CD14-positive monocyte (primary cell): ENCODE measurements at regions not wholly inside any gene's neighbourhood (a gene's known extent, or its start where the extent isn't known, plus 50 kb on each side); places are given as distances from the start of the nearest gene placed in this dataset.

Experiments
- DNase-seq, 3 donors: peaks; one replicate each; pipeline ENCODE4 v3.0.0-alpha.2; 2011 to 2022
- H2AFZ ChIP-seq: 2 replicates; pipeline ENCODE4 v1.6.0; 2012; ENCODE audit warnings: mild to moderate bottlenecking, low read depth, low read length, inconsistent platforms; ENCODE audit not compliant: insufficient read depth, poor library complexity, severe bottlenecking
- H3K27ac ChIP-seq, 2 donors: 1 replicate in 1 of 2; 2 replicates in 1 of 2; pipeline ENCODE4 v1.5.1; 2012 to 2013; ENCODE audit warnings: low read length in 2 of 2, control low read depth in 1 of 2, inconsistent platforms in 1 of 2, low read depth in 1 of 2, mild to moderate bottlenecking in 1 of 2
- H3K27me3 ChIP-seq, 2 donors: one replicate each; pipeline versions ENCODE4 v1.6.0 to v1.6.1; 2011 to 2013; ENCODE audit warnings: low read length in 2 of 2; ENCODE audit not compliant: control insufficient read depth in 2 of 2, insufficient read depth in 2 of 2
- H3K36me3 ChIP-seq, 2 donors: replicated peaks in 1 of 2; 1 replicate in 1 of 2; 2 replicates in 1 of 2; pipeline versions ENCODE4 v1.5.1 to v1.6.1; 2012 to 2013; ENCODE audit warnings: low read length in 2 of 2, control low read depth in 1 of 2, inconsistent platforms in 1 of 2, mild to moderate bottlenecking in 1 of 2; ENCODE audit not compliant: insufficient read depth in 2 of 2, control insufficient read depth in 1 of 2
- H3K4me1 ChIP-seq, 2 donors: 1 replicate in 1 of 2; 2 replicates in 1 of 2; pipeline versions ENCODE4 v1.5.1 to v1.6.1; 2012 to 2013; ENCODE audit warnings: low read length in 2 of 2, control low read depth in 1 of 2, inconsistent platforms in 1 of 2, mild to moderate bottlenecking in 1 of 2, moderate library complexity in 1 of 2; ENCODE audit not compliant: insufficient read depth in 2 of 2, control insufficient read depth in 1 of 2
- H3K4me2 ChIP-seq: replicated peaks from 2 replicates; pipeline ENCODE3; 2012; ENCODE audit warnings: low read length, moderate library complexity, mild to moderate bottlenecking; ENCODE audit not compliant: poor library complexity, severe bottlenecking; ENCODE audit errors: extremely low read depth
- H3K4me3 ChIP-seq, 3 experiments: fragments of 200-600 bp in 1 of 3; sonication (generic) in 1 of 3; replicated peaks in 1 of 3; 1 replicate in 2 of 3; 2 replicates in 1 of 3; pipeline ENCODE4 v1.5.1; 2011 to 2013; ENCODE audit warnings: low read length in 3 of 3, mild to moderate bottlenecking in 3 of 3, control low read depth in 2 of 3, low read depth in 2 of 3, inconsistent platforms in 1 of 3, moderate library complexity in 1 of 3
- H3K79me2 ChIP-seq: 2 replicates; pipeline ENCODE4 v1.6.0; 2012; ENCODE audit warnings: mild to moderate bottlenecking, control low read depth, inconsistent platforms, low read length, moderate library complexity; ENCODE audit not compliant: insufficient read depth
- H3K9ac ChIP-seq: 2 replicates; pipeline ENCODE4 v1.6.0; 2017; ENCODE audit warnings: low read length, mild to moderate bottlenecking; ENCODE audit not compliant: insufficient read depth, poor library complexity, severe bottlenecking
- H3K9me3 ChIP-seq, 2 donors: replicated peaks in 1 of 2; 1 replicate in 1 of 2; 2 replicates in 1 of 2; pipeline versions ENCODE4 v1.5.1 to v1.6.1; 2012 to 2013; ENCODE audit warnings: low read length in 2 of 2, control low read depth in 1 of 2; ENCODE audit not compliant: control insufficient read depth in 1 of 2, insufficient read depth in 1 of 2
- H4K20me1 ChIP-seq: 2 replicates; pipeline ENCODE4 v1.6.0; 2012; ENCODE audit warnings: mild to moderate bottlenecking, low read length, control low read depth, moderate library complexity; ENCODE audit not compliant: insufficient read depth
- H3K27ac Mint-ChIP-seq, 7 donors: one replicate each; pipeline ENCODE4 v1.8.0; 2020; ENCODE audit warnings: mild to moderate bottlenecking in 7 of 7, mixed read lengths in 7 of 7, moderate library complexity in 6 of 7, inconsistent platforms in 2 of 7
- H3K27me3 Mint-ChIP-seq, 3 donors: one replicate each; pipeline ENCODE4 v1.8.0; 2021 to 2022; ENCODE audit warnings: low read depth in 3 of 3, mild to moderate bottlenecking in 3 of 3, mixed read lengths in 3 of 3, moderate library complexity in 3 of 3, inconsistent platforms in 1 of 3
- H3K36me3 Mint-ChIP-seq, 2 donors: one replicate each; pipeline ENCODE4 v1.8.0; 2020; ENCODE audit warnings: mixed read lengths in 2 of 2, inconsistent platforms in 1 of 2, mild to moderate bottlenecking in 1 of 2
- H3K4me1 Mint-ChIP-seq: one replicate; pipeline ENCODE4 v1.8.0; 2020; ENCODE audit warnings: mild to moderate bottlenecking, mixed read lengths
- H3K4me3 Mint-ChIP-seq, 2 donors: one replicate each; pipeline ENCODE4 v1.8.0; 2020; ENCODE audit warnings: mild to moderate bottlenecking in 2 of 2, mixed read lengths in 2 of 2, moderate library complexity in 1 of 2
- H3K9me3 Mint-ChIP-seq, 7 donors: one replicate each; pipeline ENCODE4 v1.8.0; 2020 to 2022; ENCODE audit warnings: mixed read lengths in 7 of 7, mild to moderate bottlenecking in 6 of 7, moderate library complexity in 6 of 7, inconsistent platforms in 2 of 7
- CTCF ChIP-seq: fragments of 200-600 bp; IDR thresholded peaks from one replicate; pipeline ENCODE4 v1.8.0; 2022; ENCODE audit warnings: antibody characterized with exemption, mild to moderate bottlenecking
- WGBS: methylation state at CpG from one replicate; pipeline ENCODE4 v1.1.5; 2013; ENCODE audit warnings: missing lambda C conversion rate; ENCODE audit not compliant: insufficient coverage; 5-methylcytosine and 5-hydroxymethylcytosine counted together
- intact Hi-C, 2 donors: fragments of 100-400 bp; cut with micrococcal nuclease; formaldehyde crosslinking; loops; one replicate each; pipeline versions ENCODE4 v1.15.0 to v1.15.1; 2023

- no peaks in the 10 kb centered on the region for H3K36me3 Mint-ChIP-seq
- H3K27me3 ChIP-seq: no peaks in the 10 kb centered on the region
- H3K4me1 Mint-ChIP-seq: no peaks in the 10 kb centered on the region
- no peaks in the 10 kb centered on the region for H3K27me3 Mint-ChIP-seq
- no peak overlapping the region for H3K4me3 ChIP-seq
- H3K4me1 ChIP-seq: no peaks in the 10 kb centered on the region
- no peak for DNase-seq
- no peaks in the 10 kb centered on the region for H4K20me1 ChIP-seq
- H3K27ac Mint-ChIP-seq: no peak overlapping the region
- no peak overlapping the region for H3K9ac ChIP-seq
- no peak overlapping the region for H3K27ac ChIP-seq
- no peaks in the 10 kb centered on the region for H3K79me2 ChIP-seq
- no peak overlapping the region for H3K4me2 ChIP-seq
- no peaks in the 10 kb centered on the region for H3K36me3 ChIP-seq
- peaks cover 0 to 2% (median 0%) of the 10 kb centered on the region in 7 donors for H3K9me3 Mint-ChIP-seq
- H3K9me3 ChIP-seq: peaks cover under 1 to 7% of the 10 kb centered on the region in 2 donors
- no peak overlapping the region for H3K4me3 Mint-ChIP-seq
- intact Hi-C loops: no loop called here
- no CpG with 5 or more reads among the region's 2 CpGs for WGBS
- TF ChIP-seq CTCF: no peak
- H2AFZ ChIP-seq: no peak overlapping the region
Measured at GRCh38 chr1:190679454-190679853, 201.8 kb upstream of the BRINP3 start.

GRCh38 chr1:190679983-190680382 lies 202.3 kb upstream of the BRINP3 start:
- no peak overlapping the region for H3K27ac Mint-ChIP-seq
- Histone ChIP-seq H3K27ac (no peak overlapping the region), H3K27me3 (no peaks in the 10 kb centered on the region), H3K9ac (no peak overlapping the region), H3K36me3 (no peaks in the 10 kb centered on the region), H4K20me1 (no peaks in the 10 kb centered on the region), H2AFZ (no peak overlapping the region), H3K9me3 (peaks cover 0 to 5% of the 10 kb centered on the region in 2 donors), H3K79me2 (no peaks in the 10 kb centered on the region), H3K4me3 (no peak overlapping the region), H3K4me2 (no peak overlapping the region), H3K4me1 (no peaks in the 10 kb centered on the region)
- DNase-seq: no peak
- WGBS: 100% methylated on average over 2 of the region's 4 CpGs
- peaks cover 0 to 2% (median 0%) of the 10 kb centered on the region in 7 donors for H3K9me3 Mint-ChIP-seq
- intact Hi-C loops: no loop called here
- no peaks in the 10 kb centered on the region for H3K36me3 Mint-ChIP-seq
- no peak overlapping the region for H3K4me3 Mint-ChIP-seq
- no peak for TF ChIP-seq CTCF
- H3K27me3 Mint-ChIP-seq: no peaks in the 10 kb centered on the region
- no peaks in the 10 kb centered on the region for H3K4me1 Mint-ChIP-seq
